HG03135 (cell line): ENCODE measurements at regions not wholly inside any gene's neighbourhood (a gene's known extent, or its start where the extent isn't known, plus 50 kb on each side); places are given as distances from the start of the nearest gene placed in this dataset.
"Not testable (repeated sequence)": the region's sequence is repeated elsewhere in the genome, so short reads cannot be mapped to it uniquely, and the experiment has no call there.

Source experiments
- ATAC-seq: cut with Tn5 transposase; IDR thresholded peaks from one replicate; pipeline ENCODE4 v1.9.1; 2021; ENCODE audit warnings: mild to moderate bottlenecking, moderate library complexity; ENCODE audit not compliant: unreplicated experiment

DNA sequence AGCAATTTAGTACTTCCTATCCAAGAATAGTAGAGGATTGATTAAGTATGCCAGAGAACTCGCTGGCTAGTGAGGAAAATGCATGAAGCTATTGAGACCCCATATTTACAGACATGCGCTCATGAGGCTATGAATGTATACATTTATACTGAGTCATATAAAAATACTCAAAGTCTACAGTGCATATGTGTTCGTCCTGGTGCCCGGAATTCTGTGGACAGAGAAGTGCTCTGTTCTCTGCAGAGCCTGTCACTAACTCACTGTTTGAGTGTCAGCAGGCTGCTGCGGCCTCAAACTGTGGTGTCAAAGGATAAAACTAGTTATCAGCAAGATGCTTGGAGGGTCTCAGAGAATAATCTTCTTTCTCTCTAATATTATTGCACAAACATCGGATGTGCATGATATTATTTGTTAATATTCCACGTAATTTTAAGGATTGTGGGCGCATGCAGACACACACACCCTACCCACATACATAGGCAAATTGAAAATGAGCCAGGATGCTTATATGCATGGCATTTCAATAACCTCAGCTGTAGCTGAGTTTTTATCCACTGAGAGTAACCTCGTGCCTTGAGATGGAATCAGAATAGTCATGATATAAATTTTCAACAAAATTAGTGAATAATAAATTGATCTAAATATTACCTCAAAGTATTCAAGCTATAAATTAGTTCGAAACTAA, 50.0 kb upstream of the TSC22D2 start:
- no peak for ATAC-seq

DNA sequence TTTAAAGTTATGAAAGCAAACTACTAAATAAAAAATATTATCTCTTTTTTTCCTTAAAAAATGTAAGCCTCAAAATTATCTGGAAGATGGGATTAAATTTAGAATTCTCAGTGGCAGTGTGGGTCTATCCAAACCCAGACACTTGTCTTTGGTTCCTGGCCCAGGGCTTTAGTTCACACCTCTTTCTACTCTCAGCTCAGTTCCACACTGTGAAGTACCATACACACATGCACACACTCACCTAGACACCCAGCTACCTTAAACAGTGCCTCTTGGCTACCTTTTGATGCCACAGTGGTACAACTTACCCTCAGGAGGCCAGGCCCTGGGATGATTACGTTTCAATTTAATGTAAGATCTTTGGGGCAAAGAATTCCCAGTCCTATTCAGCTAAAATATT, 51.0 kb upstream of the TSC22D2 start:
- no peak for ATAC-seq

DNA sequence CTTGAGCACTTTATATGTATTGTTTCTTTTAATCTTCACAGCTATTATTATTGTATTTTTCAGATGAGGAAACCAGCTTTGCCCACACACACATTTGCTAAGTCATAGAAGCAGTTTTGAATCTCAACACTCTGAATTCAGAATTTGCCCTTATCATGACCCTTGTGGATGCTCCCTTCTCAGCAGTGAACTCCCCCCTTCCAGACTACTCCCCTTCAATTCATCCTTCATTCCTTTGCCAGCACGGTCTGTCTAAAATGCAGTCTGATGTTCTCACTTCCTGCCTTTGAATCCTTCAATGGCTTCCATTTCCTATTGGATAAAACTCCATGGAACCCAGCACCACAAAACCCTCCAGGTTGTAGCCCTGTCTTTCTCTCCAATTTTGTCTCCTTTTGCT, 52.5 kb upstream of the TSC22D2 start:
- no peak for ATAC-seq

DNA sequence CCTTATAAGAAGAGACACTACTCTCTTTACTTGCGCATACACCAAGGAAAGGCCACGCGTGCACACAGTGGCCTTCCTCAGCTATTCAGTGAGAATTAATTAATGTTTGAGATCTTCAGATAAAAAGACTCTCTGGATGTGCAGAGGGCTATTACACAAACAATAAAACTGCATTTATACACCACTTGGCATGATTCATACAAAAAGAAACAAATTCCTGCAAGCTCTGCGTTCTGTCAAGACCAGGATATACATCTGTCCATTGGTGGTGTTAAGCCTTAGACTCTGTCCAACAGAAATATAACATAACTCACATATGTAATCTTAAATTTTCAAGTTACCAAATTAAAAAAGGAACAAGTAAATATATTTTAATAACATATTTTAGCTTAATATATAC, 55.2 kb upstream of the TSC22D2 start:
- ATAC-seq, result no peak

DNA sequence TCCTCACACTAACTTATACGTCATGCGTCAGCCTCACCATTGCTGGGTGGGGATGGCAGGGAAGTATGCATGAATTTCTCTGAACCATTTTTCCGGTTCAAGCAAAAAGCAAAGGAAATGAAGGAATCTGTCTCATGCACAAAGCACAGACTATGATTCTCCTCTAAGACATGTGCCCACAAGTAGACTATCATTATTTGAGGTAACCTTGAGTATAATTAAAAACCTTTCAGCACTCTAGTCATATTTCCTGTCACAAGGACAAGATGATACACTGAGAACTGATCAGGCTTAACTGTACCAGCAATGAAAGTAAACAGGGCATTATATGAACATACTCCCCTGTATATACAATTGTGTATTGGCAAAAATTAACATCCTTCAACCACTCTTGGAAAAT, 56.7 kb upstream of the TSC22D2 start:
- ATAC-seq, result no peak

DNA sequence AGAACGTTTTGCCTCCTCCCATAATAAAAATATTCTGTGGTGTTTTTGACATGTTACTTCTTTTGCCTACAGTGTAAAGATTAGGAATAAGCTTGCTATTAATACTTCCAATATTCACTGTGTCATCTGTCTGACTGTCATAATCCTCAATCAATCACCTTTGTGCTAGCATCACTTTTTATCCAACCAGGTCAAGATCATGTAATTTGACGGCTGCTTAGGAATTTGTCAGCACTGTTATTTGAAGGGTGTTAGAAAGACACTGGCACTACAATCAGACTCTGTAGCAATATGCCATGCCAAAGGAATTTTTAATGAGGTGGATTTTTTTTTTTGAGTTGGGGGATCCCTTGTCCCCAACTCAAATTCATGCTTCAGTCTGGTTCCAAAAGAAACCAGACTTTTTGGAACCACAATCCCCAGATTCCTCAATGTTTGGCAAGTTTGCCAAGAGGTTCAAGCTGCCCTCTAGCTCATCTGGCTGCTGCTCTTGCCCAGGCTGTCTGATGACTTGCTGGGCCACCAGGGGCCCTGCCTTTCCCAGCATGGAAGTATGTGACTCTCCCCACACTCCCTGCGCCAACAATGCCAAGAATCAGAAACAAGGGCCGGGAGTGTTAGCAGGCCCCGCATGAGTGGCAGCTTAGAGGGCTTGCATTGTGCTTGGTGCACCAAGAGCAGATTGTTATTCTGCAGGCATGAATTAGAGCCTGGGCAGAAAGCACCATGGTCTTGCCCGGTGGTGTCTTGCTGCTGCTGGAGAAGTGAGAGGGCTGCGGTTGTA, 58.6 kb upstream of the TSC22D2 start:
- no peak for ATAC-seq

DNA sequence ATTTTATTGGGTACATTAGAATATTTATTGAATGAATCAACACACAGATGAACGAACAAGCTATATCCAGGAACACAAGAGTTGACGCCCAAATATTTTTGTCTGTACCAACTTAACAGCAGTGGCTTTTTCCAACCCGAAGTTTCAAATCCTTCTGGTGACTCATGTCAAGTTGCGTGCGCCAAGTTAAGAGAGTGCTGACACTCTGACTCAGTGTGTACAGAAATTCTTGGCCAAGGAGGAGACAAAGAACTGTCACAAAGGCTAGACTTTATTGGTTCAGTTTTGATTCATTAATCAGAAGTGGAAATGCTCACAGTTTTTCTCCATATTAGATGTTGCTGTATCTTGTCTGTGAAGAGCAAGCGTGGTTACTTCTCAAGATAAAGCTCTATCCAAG, 59.6 kb upstream of the TSC22D2 start:
- ATAC-seq, result no peak

DNA sequence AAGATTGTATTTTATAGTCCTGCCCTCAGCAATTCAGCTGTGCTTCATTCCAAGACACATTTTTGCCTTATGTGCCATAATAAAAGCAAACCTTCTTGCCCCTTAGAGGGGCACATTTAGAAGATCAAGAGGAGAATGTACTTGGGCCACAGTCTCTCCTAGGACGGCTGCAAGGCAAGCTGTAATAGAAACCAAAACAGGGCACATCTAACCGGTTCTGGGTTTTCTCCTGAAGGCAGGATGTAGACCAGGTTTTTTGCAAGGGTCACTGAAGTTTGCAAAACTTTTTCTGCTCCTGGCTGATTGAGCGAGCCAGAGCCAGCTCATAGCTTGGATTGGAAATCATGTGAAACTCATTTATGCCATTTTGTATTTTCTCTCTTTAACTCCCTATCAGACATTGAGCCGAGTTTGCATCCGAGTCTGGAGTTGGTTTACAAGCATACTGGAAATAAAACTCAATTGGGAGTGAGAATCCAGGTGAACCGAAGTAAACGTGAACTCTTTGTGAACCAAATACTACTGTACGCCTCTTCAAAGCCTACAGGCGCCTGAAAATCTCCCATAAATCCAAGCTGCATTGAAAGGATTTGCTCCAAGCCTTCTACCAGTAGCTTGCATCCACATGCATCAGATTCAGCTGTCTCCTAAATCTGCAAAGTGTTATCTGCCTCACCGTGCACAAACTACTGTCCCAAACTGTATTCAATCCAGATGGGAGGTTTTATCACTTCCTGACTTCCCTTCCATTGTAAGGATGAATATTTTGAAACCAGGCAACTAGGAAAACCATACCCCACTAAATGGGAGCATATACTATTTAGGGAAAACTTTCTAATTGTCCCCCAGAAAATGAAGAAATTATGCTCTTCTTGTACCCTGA, 60.9 kb upstream of the TSC22D2 start:
- no peak for ATAC-seq

DNA sequence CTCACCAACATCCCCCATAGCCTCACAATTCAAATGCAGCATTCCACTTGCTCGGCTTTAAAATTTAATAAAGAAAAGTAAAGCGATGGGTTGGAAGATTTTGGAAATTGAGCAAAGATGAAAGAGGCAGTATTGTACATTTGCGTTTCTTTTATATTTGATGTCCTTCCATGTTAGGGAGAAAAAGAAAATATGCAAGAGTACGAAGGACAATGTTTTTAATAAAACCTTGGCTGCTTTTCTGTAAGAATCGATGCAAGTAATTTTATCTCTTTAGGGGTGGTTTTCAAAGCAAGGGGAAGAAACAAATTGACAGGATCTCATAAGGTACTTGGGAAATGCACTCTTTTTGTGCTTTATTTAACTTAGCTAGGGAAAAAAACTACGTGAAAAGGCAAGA, 61.8 kb upstream of the TSC22D2 start:
- ATAC-seq, result no peak

DNA sequence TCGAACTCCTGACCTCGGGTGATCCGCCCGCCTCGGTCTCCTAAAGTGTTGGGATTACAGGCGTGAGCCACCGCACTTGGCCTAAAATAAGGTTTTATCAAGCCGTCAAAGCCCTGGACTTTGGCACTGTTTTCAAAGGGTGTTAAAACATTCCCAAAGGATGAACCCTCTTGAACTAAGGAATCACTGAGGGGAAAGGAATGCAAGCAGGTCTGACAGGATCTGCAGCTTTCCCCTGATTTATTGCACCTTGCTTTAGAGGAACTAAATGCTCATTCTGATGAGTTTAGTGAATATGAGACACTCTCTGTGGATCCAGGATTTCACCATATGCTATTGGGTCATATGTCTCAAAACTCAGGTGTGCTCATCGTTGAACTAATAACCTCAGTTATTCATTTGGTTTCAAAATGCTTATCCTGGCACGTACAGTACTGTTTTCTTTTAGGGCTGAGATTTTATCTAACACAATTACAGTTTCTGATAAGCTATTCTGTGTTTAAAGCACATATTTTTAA, 63.0 kb upstream of the TSC22D2 start:
- no peak for ATAC-seq

DNA sequence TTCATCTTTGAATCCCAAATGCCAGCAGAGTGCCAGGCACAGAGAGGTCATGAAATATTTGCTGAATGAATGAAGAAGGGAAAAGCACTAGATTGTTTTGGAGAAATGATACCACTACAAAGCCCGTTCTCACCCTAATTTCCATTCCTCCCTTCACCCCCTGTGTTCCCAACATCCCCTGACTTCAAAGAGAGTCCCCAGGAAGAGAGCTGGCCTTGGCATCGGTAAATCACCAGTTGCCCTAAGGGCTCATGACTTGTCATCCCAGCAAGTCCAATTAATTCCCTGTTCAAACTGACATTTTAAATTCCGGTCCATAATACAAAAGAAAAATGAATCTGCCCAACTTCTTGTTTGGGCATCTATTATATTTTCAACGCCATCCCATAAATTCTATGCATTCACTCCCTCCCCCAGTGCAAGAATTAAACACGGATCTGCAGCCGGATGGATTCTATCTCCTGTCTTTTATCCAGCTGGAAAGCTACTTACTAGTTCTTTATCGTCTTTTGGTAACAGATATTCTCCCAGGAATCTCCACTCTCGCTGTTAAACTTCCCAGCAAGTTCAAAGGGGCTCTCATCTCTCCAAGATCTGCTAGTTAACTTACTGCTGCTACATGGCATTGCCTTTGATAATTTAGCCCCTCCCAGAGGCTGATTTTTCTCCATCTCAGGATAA, 63.9 kb upstream of the TSC22D2 start:
- ATAC-seq, result no peak

DNA sequence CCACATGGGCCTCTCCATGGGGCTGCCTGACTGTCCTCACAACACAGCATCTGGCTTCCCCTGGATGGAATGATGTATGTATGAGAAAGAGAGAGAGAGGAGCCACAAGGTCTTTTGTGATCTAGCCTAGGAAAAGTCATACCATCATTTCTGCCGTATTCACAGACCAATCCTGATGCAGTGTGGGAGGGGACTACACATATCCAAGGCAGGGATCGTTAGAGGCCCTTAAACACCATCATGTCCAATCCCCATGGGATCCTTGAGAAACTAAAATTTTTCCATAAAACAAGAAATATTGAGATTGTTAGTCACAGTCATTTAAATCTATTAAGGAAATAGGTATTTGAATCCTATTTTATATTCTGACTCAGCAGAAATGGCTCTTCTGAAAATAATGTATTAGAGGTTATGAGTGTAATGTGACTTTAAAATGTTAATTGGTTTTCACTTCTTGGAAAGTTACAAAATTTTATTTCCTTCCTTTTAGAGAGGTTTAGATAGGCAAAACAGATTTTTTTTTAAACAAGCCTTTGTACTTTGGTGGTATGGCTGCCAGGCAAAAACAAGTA, 65.1 kb upstream of the TSC22D2 start:
- ATAC-seq, result no peak

DNA sequence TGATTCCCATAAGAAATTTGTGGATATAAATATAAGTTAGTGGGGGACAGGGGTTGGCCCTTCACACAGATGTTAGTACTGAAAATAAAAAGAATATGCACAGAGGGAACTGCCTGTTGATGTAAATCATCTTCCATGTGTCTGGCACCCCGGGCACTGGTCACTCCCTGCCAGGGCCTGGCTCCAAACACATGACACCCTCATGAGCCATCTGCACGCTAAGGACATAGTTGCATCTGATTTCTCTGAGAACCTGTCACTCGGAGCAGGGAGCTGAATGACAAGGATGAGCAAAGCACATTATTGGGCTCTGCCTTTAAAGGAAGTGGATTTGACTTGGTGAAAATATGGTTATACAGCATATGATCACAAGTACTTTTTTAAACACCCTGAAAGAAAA, 66.2 kb upstream of the TSC22D2 start:
- no peak for ATAC-seq

DNA sequence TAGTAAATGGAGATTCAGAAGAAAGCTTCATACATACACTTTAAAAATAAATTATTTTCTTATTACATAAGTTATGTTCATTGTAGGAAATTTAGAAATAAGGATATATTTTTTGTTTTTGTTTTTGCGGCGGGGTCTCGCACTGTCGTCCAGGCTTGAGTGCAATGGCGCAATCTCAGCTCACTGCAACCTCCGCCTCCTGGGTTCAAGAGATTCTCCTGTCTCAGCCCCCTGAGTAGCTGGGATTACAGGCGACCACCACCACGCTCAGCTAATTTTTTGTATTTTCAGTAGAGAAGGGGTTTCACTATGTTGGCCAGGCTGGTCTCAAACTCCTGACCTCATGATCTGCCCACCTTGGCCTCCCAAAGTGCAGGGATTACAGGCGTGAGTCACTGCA, 71.7 kb upstream of the TSC22D2 start:
- not testable (repeated sequence) for ATAC-seq

DNA sequence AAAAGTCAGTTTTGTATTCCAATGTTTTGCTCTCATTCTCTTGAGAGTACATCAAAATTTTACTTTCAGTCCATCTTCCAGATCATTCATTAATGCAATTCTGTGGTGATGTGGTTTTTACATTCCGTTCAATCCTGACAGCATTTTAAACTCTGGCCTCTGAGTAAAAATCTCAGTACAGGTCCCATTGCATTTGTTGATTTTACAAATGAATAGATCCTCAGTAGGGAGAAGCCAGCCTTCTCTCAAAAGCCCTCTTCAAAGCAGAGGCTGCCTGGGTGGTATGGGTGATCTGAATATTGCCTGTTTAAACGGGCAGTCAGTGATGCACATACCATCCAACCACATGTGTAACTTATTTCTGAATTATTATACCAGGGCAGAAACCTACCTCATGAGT, 72.5 kb upstream of the TSC22D2 start:
- ATAC-seq, result no peak

DNA sequence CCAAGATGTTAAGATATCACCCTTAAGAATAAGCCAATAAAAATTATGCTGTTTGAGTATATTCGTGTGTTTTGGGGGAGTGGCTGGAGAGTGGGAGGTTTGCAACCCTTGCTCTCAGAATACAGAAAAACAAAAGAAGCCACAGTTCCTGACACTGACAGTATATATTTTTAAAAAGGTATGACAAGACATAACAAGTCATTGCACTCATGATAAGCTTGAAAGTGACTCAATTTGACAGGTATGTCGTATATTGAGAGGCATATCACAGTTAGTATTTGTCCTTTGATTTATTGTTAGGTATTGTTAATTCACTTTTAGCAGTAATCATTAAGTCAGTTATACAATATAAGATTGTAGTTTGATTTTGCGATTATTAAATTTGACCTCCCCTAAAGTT, 73.1 kb upstream of the TSC22D2 start:
- ATAC-seq, result no peak

DNA sequence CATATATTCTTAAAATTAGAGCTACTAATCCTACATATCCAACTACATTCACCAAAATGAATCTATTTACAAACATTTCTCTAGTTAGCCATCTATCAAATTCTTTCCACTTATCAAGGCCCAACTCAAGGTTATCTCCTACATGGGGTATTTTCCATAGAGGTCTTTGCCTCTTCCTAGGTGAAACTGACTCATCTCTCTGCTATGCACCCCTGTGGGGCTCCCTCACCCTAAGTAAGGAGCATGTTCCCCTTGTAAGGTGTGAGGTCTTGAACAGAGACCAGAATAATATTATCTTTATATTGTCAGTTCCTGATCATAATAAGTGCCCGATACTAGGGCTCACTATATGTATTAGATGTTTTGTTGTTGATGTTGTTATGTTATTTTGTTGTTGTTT, 74.6 kb upstream of the TSC22D2 start:
- ATAC-seq, result no peak

DNA sequence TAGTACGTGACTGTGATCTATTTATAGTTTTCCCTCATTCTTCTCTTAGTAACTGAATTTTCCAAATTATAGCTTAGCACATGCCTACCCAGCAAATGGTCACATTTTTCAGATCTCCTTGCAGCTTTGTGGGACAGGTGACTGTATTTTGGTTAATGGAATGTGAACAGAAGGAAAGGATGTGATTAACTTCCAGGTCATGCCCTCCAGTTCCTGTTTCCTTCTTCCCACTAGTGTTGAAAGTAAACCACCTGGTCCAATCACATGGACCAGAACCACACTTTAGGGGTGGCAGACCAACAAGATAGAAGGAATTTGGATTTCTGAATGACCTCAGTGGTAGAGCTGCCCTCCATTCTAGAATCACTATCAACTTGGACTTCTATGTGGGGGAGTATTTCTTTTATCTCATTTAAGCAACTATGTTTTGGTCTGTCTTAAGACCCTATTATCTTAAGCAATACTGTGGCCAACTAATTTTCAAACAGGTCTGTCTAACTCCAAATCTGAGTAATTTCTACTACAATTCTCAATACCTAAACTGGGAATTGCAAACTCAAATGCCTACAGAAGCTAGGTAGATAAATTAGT, 76.0 kb upstream of the TSC22D2 start:
- ATAC-seq, result no peak

DNA sequence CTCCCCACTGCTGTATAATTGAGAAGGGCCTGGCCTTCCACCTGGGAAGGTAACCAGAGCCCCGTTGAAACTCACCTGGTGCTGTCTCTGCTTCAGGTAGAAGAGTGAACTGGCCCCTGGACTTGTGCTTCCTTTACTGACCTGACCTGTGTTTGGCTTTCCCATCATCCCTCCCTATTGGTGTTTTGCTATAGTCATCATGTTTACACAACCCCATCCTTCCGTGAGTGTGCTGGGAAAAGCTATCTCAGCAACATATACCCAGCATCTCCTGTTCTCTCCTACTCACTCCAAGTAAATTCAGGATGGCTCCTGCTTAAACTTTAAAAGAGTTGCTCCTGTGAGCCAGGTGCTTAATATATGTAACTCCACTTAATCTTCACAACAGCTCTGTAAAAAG, 77.2 kb upstream of the TSC22D2 start:
- no peak for ATAC-seq

DNA sequence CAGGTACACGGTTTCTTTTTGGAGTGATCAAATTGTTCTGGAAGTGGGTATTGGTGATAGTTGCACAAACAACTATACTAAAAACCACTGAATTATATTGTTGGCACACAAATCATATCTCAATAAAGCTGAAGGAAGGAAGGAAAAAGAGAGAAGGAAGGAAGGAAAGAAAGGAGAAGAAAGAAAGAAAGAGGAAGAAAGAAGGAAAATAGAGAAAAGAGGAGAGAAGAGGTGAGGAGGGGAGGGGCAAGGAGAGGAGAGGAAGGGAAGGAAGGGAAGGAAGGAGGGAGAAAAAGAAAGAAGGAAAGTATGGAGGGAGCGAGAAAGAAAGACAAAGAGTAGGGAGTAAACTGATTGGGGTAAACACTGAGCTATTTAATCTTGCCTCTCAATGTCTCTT, 77.9 kb upstream of the TSC22D2 start:
- ATAC-seq, result no peak
